Left lung (tissue), 4 donors: ENCODE measurements at regions not wholly inside any gene's neighbourhood (a gene's known extent, or its start where the extent isn't known, plus 50 kb on each side); places are given as distances from the start of the nearest gene placed in this dataset.

Source experiments
- ATAC-seq: fragments of 200-7000 bp; cut with Tn5 transposase; one replicate; pipeline ENCODE4 v1.9.1; 2020; ENCODE audit warnings: moderate library complexity
- DNase-seq, 4 donors: peaks; one replicate each; pipeline ENCODE4 v3.0.0-alpha.2; 2013 to 2020
- H3K27ac ChIP-seq, 2 donors: fragments of 200-600 bp; sonication (generic) in 1 of 2; one replicate each; pipeline versions ENCODE4 v1.5.0 to v1.8.0; 2020 to 2021
- H3K27me3 ChIP-seq, 2 donors: fragments of 200-600 bp; sonication (generic) in 1 of 2; one replicate each; pipeline versions ENCODE4 v1.5.0 to v1.8.0; 2020 to 2021
- H3K36me3 ChIP-seq, 2 donors: fragments of 200-600 bp; sonication (generic) in 1 of 2; one replicate each; pipeline versions ENCODE4 v1.5.0 to v1.8.0; 2020 to 2021
- H3K4me1 ChIP-seq, 2 donors: fragments of 200-600 bp; one replicate each; pipeline ENCODE4 v1.8.0; 2021
- H3K4me3 ChIP-seq, 2 donors: fragments of 200-600 bp; sonication (generic) in 1 of 2; one replicate each; pipeline versions ENCODE4 v1.5.0 to v1.8.0; 2020 to 2021; ENCODE audit warnings: mild to moderate bottlenecking in 1 of 2
- H3K9me3 ChIP-seq, 2 donors: fragments of 200-600 bp; sonication (generic) in 1 of 2; one replicate each; pipeline versions ENCODE4 v1.5.0 to v1.8.0; 2020 to 2021
- intact Hi-C, 2 donors: fragments of 100-400 bp; cut with DNase I; formaldehyde crosslinking; loops; one replicate each; pipeline versions ENCODE4 v1.11.2 to v1.14.2; 2022
- TF ChIP-seq, protein P1 (sequence below), 2 donors: fragments of 200-600 bp; sonication (generic) in 1 of 2; IDR thresholded peaks; one replicate each; pipeline versions ENCODE4 v1.5.0 to v1.8.0; 2021; ENCODE audit warnings: antibody characterized with exemption in 2 of 2
- donor health status: DM: no; HTN: yes; CAD: no.
- donor health status: DM: no; HTN: no; CAD: no.

DNA sequence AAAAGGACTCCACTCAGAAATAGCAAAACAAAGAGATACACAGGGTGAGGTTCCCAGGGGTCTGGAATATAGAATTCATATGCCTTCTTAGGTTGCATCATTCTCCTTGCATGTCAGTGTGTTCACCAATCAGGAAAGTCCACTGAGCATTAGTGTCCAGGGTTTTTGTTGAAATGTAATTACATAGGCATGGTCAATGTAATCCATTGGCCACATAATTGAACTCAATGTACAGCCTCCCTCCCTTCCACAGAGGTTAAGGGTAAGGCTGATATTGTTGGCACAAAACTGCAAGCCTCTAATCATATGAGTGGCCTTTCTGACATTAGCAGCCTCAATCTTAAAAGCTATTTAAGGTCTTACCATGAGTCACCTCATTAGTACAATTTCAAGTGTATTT, 736.1 kb upstream of the VSTM2A start:
- TF ChIP-seq, protein P1, sequence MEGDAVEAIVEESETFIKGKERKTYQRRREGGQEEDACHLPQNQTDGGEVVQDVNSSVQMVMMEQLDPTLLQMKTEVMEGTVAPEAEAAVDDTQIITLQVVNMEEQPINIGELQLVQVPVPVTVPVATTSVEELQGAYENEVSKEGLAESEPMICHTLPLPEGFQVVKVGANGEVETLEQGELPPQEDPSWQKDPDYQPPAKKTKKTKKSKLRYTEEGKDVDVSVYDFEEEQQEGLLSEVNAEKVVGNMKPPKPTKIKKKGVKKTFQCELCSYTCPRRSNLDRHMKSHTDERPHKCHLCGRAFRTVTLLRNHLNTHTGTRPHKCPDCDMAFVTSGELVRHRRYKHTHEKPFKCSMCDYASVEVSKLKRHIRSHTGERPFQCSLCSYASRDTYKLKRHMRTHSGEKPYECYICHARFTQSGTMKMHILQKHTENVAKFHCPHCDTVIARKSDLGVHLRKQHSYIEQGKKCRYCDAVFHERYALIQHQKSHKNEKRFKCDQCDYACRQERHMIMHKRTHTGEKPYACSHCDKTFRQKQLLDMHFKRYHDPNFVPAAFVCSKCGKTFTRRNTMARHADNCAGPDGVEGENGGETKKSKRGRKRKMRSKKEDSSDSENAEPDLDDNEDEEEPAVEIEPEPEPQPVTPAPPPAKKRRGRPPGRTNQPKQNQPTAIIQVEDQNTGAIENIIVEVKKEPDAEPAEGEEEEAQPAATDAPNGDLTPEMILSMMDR (IDR thresholded peaks at IDR 0.05), result no peak

GRCh38 chr7:53811555-53812079, 730.6 kb upstream of the VSTM2A start:
- DNase-seq (peak in 1 of 4 donors; percentile 63), ATAC-seq (no peak)
- intact Hi-C loops, result no loop called here
- Histone ChIP-seq H3K9me3 (peaks cover 0 to 8% of the 10 kb centered on the region in 2 donors), H3K27ac (no peak overlapping the region), H3K27me3 (no peaks in the 10 kb centered on the region), H3K36me3 (no peaks in the 10 kb centered on the region), H3K4me1 (no peaks in the 10 kb centered on the region), H3K4me3 (no peak overlapping the region)
- TF ChIP-seq, protein P1 (IDR thresholded peaks at IDR 0.05), result no peak

More for the DNA sequence above, 736.1 kb upstream of the VSTM2A start:
- intact Hi-C loops, result no loop called here
- H3K9me3 ChIP-seq, result peaks cover 0 to 7% of the 10 kb centered on the region in 2 donors
- H3K27me3 ChIP-seq, result no peaks in the 10 kb centered on the region
- ATAC-seq (no peak), DNase-seq (no peak)
- H3K27ac ChIP-seq, result no peak overlapping the region
- no peak overlapping the region for H3K4me3 ChIP-seq
- no peaks in the 10 kb centered on the region for H3K4me1 ChIP-seq
- no peaks in the 10 kb centered on the region for H3K36me3 ChIP-seq

GRCh38 chr7:53812135-53812534, 730.0 kb upstream of the VSTM2A start:
- Histone ChIP-seq H3K27me3 (no peaks in the 10 kb centered on the region), H3K4me3 (no peak overlapping the region), H3K4me1 (no peaks in the 10 kb centered on the region), H3K9me3 (peaks cover 0 to 8% of the 10 kb centered on the region in 2 donors), H3K27ac (no peak overlapping the region), H3K36me3 (no peaks in the 10 kb centered on the region)
- no peak for ATAC-seq
- intact Hi-C loops, result no loop called here
- TF ChIP-seq, protein P1 (IDR thresholded peaks at IDR 0.05), result no peak
- DNase-seq, result peak in 1 of 4 donors; percentile 37

- intact Hi-C loops, result no loop called here
These were observed 706.9 kb upstream of the VSTM2A start for GRCh38 chr7:53835301-53835700.

DNA sequence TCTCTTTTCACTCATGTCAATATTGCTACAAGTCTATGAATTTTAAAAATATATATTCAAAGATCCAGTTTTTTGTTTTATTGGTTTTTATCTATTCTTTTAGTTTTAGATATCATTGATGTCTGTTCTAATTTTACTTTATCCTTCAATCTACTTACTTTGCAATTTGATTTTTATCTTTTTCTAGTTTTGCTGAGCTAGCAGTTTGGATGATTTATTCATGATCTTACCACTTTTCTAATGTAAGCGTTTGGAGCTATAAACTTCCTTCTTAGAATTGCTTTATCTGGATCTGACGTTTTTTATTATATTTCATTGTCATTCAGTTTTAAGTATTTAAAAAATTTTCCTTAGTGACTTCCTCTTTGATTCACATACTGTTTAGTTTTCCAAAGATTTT, 664.5 kb upstream of the VSTM2A start:
- no peak overlapping the region for H3K4me3 ChIP-seq
- DNase-seq (no peak), ATAC-seq (no peak)
- TF ChIP-seq, protein P1 (IDR thresholded peaks at IDR 0.05), result no peak
- intact Hi-C loops, result no loop called here
- no peaks in the 10 kb centered on the region for H3K27me3 ChIP-seq
- H3K4me1 ChIP-seq, result no peaks in the 10 kb centered on the region
- H3K27ac ChIP-seq, result no peak overlapping the region
- no peaks in the 10 kb centered on the region for H3K36me3 ChIP-seq
- peaks cover 0 to 7% of the 10 kb centered on the region in 2 donors for H3K9me3 ChIP-seq

More at GRCh38 chr7:53835301-53835700, 706.9 kb upstream of the VSTM2A start:
- Histone ChIP-seq H3K27me3 (no peaks in the 10 kb centered on the region), H3K9me3 (peaks cover 0 to 34% of the 10 kb centered on the region in 2 donors), H3K27ac (no peak overlapping the region), H3K4me3 (no peak overlapping the region), H3K4me1 (no peaks in the 10 kb centered on the region), H3K36me3 (no peaks in the 10 kb centered on the region)
- ATAC-seq (no peak), DNase-seq (no peak)
- TF ChIP-seq, protein P1 (IDR thresholded peaks at IDR 0.05), result no peak
